SK-N-SH (cell line): ENCODE measurements at regions not wholly inside any gene's neighbourhood (a gene's known extent, or its start where the extent isn't known, plus 50 kb on each side); places are given as distances from the start of the nearest gene placed in this dataset.

ENCODE experiments used
- CTCF ChIA-PET: fragments of 300-600, 350-600 bp; formaldehyde crosslinking; extraction: SDS; loops from one replicate; lab custom pipeline; 2021; lab: Yijun Ruan, JAX
- POLR2A ChIA-PET: fragments of 350-600 bp; sonication (Branson Sonifier 250); formaldehyde crosslinking; extraction: SDS; loops from one replicate; lab custom pipeline; 2020; ENCODE audit warnings: antibody characterized with exemption, inconsistent platforms; lab: Yijun Ruan, JAX
- DNase-seq: peaks from one replicate; pipeline ENCODE4 v3.0.0; 2012
- H2AFZ ChIP-seq: fragments of 200-600 bp; sonication (generic); 2 replicates; pipeline ENCODE4 v1.8.1; 2016; ENCODE audit warnings: antibody characterized with exemption, mild to moderate bottlenecking, low read depth
- H3F3A ChIP-seq: fragments of 200-600 bp; sonication (generic); replicated peaks from 2 replicates; pipeline ENCODE3; 2016; ENCODE audit warnings: antibody characterized with exemption, mild to moderate bottlenecking; ENCODE audit not compliant: insufficient read depth
- H3K27ac ChIP-seq, 2 experiments: fragments of 200-500 bp in 1 of 2; fragments of 200-600 bp in 1 of 2; sonication (Bioruptor generic) in 1 of 2; sonication (generic), shearing (Covaris generic) in 1 of 2; 2 replicates each; pipeline versions ENCODE4 v1.5.1 to v1.6.1; 2014 to 2016; ENCODE audit warnings: low read depth in 2 of 2, inconsistent platforms in 1 of 2, low read length in 1 of 2, mild to moderate bottlenecking in 1 of 2, mixed read lengths in 1 of 2
- H3K27me3 ChIP-seq: fragments of 200-600 bp; sonication (generic), shearing (Covaris generic); 2 replicates; pipeline ENCODE4 v1.6.1; 2016; ENCODE audit warnings: mixed run types; ENCODE audit not compliant: insufficient read depth
- H3K36me3 ChIP-seq, 2 experiments: fragments of 200-500 bp in 1 of 2; fragments of 200-600 bp in 1 of 2; sonication (Bioruptor generic) in 1 of 2; sonication (generic) in 1 of 2; replicated peaks in 1 of 2; 2 replicates each; pipeline versions ENCODE3 to v1.5.1; 2014 to 2016; ENCODE audit warnings: low read length in 1 of 2, mild to moderate bottlenecking in 1 of 2; ENCODE audit not compliant: insufficient read depth in 2 of 2, control insufficient read depth in 1 of 2
- H3K4me1 ChIP-seq, 2 experiments: fragments of 200-500 bp in 1 of 2; fragments of 200-600 bp in 1 of 2; sonication (Bioruptor generic) in 1 of 2; sonication (generic), shearing (Covaris generic) in 1 of 2; 2 replicates each; pipeline versions ENCODE4 v1.5.1 to v1.6.1; 2014 to 2016; ENCODE audit warnings: low read depth in 1 of 2, low read length in 1 of 2, mixed run types in 1 of 2; ENCODE audit not compliant: insufficient read depth in 2 of 2, control insufficient read depth in 1 of 2
- H3K4me2 ChIP-seq: fragments of 200-600 bp; sonication (generic), shearing (Covaris generic); 2 replicates; pipeline ENCODE4 v1.6.1; 2017; ENCODE audit warnings: mixed run types
- H3K4me3 ChIP-seq, 2 experiments: fragments of 200-500 bp in 1 of 2; fragments of 200-600 bp in 1 of 2; sonication (Bioruptor generic) in 1 of 2; sonication (generic), shearing (Covaris generic) in 1 of 2; 2 replicates each; pipeline versions ENCODE4 v1.5.1 to v1.8.1; 2014 to 2016; ENCODE audit warnings: low read depth in 2 of 2, inconsistent platforms in 1 of 2, low read length in 1 of 2, mild to moderate bottlenecking in 1 of 2, mixed read lengths in 1 of 2, moderate library complexity in 1 of 2
- H3K79me2 ChIP-seq: fragments of 200-600 bp; sonication (generic); 2 replicates; pipeline ENCODE4 v1.8.1; 2017; ENCODE audit warnings: mild to moderate bottlenecking; ENCODE audit not compliant: insufficient read depth
- H3K9ac ChIP-seq: fragments of 200-600 bp; sonication (generic); 2 replicates; pipeline ENCODE4 v1.6.1; 2017; ENCODE audit warnings: mixed run types
- H3K9me2 ChIP-seq: fragments of 200-600 bp; sonication (generic); 2 replicates; pipeline ENCODE4 v1.6.1; 2017; ENCODE audit warnings: mixed run types
- H3K9me3 ChIP-seq: fragments of 200-600 bp; sonication (generic); 2 replicates; pipeline ENCODE4 v1.6.1; 2017; ENCODE audit warnings: mixed run types, mild to moderate bottlenecking, moderate library complexity
- H4K20me1 ChIP-seq: fragments of 200-600 bp; sonication (generic); 2 replicates; pipeline ENCODE4 v1.6.1; 2017; ENCODE audit warnings: mild to moderate bottlenecking, mixed run types; ENCODE audit not compliant: insufficient read depth
- CHD2 ChIP-seq: fragments of 150-350 bp; IDR thresholded peaks from 2 replicates; pipeline ENCODE4 v1.6.1; 2018; ENCODE audit warnings: low read length; ENCODE audit not compliant: partially characterized antibody
- CTCF ChIP-seq: fragments of 200-600 bp; sonication (generic); IDR thresholded peaks from 2 replicates; pipeline ENCODE4 v1.6.1; 2017; ENCODE audit warnings: antibody characterized with exemption, mild to moderate bottlenecking, moderate library complexity
- JUND ChIP-seq: IDR thresholded peaks from 2 replicates; pipeline ENCODE4 v1.4.0; 2012
- NFIC ChIP-seq: IDR thresholded peaks from 2 replicates; pipeline ENCODE4 v1.4.0; 2012; ENCODE audit warnings: borderline replicate concordance
- SIN3A ChIP-seq: IDR thresholded peaks from 2 replicates; pipeline ENCODE4 v1.6.1; 2012; ENCODE audit warnings: low read depth, mild to moderate bottlenecking, low read length, moderate library complexity, borderline replicate concordance
- SMC3 ChIP-seq: IDR thresholded peaks from 2 replicates; pipeline ENCODE4 v1.6.1; 2012; ENCODE audit warnings: low read depth, low read length, improper control_type of control experiment
- TAF1 ChIP-seq: IDR thresholded peaks from 2 replicates; pipeline ENCODE4 v1.6.1; 2012; ENCODE audit warnings: low read depth, mild to moderate bottlenecking, low read length, moderate library complexity, borderline replicate concordance
- TCF12 ChIP-seq: IDR thresholded peaks from 2 replicates; pipeline ENCODE4 v1.4.0; 2012
- TEAD4 ChIP-seq: IDR thresholded peaks from 2 replicates; pipeline ENCODE4 v1.4.0; 2012; ENCODE audit warnings: mild to moderate bottlenecking, borderline replicate concordance; ENCODE audit not compliant: insufficient read depth
- ZBTB33 ChIP-seq: IDR thresholded peaks from 2 replicates; pipeline ENCODE4 v1.4.0; 2012; ENCODE audit warnings: low read depth, borderline replicate concordance
- WGBS: methylation state at CpG from one replicate; pipeline ENCODE4 v1.1.6; 2017; ENCODE audit warnings: low lambda C conversion rate; 5-methylcytosine and 5-hydroxymethylcytosine counted together

- Histone ChIP-seq H3F3A (peaks cover 16% of the 10 kb centered on the region), H4K20me1 (no peaks in the 10 kb centered on the region), H3K4me2 (0 out of 2 replicates have a peak overlapping the region, but pooled peaks have one; percentile 2), H3K27ac (peak overlapping the region; percentile 16 to 44; a peak in 3 of 4 replicates), H3K9me2 (no peaks in the 10 kb centered on the region), H3K9me3 (no peaks in the 10 kb centered on the region), H2AFZ (no peak overlapping the region), H3K4me3 (no peak overlapping the region), H3K36me3 (peaks cover 0 to 5% of the 10 kb centered on the region in 2 experiments), H3K27me3 (no peaks in the 10 kb centered on the region), H3K9ac (no peak overlapping the region), H3K4me1 (peaks cover 3 to 17% of the 10 kb centered on the region in 2 experiments; a peak in 3 of 4 replicates), H3K79me2 (no peaks in the 10 kb centered on the region)
- TF ChIP-seq TEAD4, result no peak
- TF ChIP-seq JUND, result no peak
- TF ChIP-seq TAF1, result no peak
- CTCF ChIA-PET, result interaction anchor here (1.0 to 1.5 kb wide), 4 partner anchors 22 to 262 kb away, joined by 3 to 5 read pairs (median 4); no protein-coding TSS in a partner anchor
- WGBS, result 83% methylated on average over 1 of the region's 1 CpG
- no peak for DNase-seq
- POLR2A ChIA-PET, result no interaction called here
These were observed 192.3 kb upstream of the NT5C1B start for GRCh38 chr2:18781541-18782280.

GRCh38 chr2:18777250-18777812, 188.0 kb upstream of the NT5C1B start:
- Histone ChIP-seq H4K20me1 (no peaks in the 10 kb centered on the region), H3F3A (peaks cover 13% of the 10 kb centered on the region), H3K27ac (peak overlapping the region in 1 of 2 experiments; percentile 53; a peak in 2 of 4 replicates), H3K9me3 (no peaks in the 10 kb centered on the region), H3K9me2 (no peaks in the 10 kb centered on the region), H3K79me2 (no peaks in the 10 kb centered on the region), H3K4me1 (peaks cover 3 to 14% of the 10 kb centered on the region in 2 experiments; a peak in 3 of 4 replicates), H2AFZ (no peak overlapping the region), H3K36me3 (no peaks in the 10 kb centered on the region), H3K4me2 (no peak overlapping the region), H3K9ac (no peak overlapping the region), H3K27me3 (no peaks in the 10 kb centered on the region), H3K4me3 (no peak overlapping the region)
- 69% methylated on average over 2 of the region's 2 CpGs for WGBS
- CTCF ChIA-PET, result interaction anchor here (0.7 to 1.9 kb wide), 8 partner anchors 9 to 638 kb away, joined by 3 to 7 read pairs (median 3); no protein-coding TSS in a partner anchor
- no peak for DNase-seq
- TF ChIP-seq TCF12 (peak; percentile 53; the same call in 1 of the 2 replicates), NFIC (no peak), TAF1 (no peak), SIN3A (no peak), JUND (no peak), SMC3 (no peak), CHD2 (no peak), ZBTB33 (no peak), CTCF (no peak)
- POLR2A ChIA-PET, result no interaction called here
